WTC11 (cell line): ENCODE measurements at regions not wholly inside any gene's neighbourhood (a gene's known extent, or its start where the extent isn't known, plus 50 kb on each side); places are given as distances from the start of the nearest gene placed in this dataset.

Source experiments
- ATF1 ChIP-seq: sonication (generic); formaldehyde crosslinking; IDR thresholded peaks from 2 replicates; pipeline ENCODE4 v1.8.1; 2023; ENCODE audit warnings: mild to moderate bottlenecking, moderate library complexity, missing genetic modification reagents
- CTCF ChIP-seq: fragments of 200-600 bp; IDR thresholded peaks from 2 replicates; pipeline ENCODE4 v1.8.0; 2022; ENCODE audit warnings: antibody characterized with exemption

DNA sequence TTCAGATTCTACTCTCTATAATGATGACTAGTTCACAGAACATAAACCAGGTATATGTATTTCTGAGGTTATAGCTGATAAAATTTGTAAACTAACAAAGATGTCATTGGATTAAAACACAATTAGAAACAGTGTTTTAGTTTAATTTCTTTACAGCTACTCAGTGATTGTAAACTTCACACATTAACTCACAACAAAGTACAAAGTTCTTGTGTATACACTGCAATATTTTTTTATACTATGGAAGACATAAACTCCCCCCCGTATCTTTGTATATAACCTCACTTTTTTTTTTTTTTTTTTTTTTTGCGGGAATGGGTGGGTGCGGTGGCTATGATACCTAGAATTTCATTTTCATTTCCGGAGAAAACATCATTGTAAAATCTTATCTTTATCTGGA lies 1043.2 kb downstream of the PCDH18 start:
- no peak for TF ChIP-seq ATF1 (CRISPR knock-in tag)
- no peak for TF ChIP-seq CTCF
